ENCODE measurements at regions not wholly inside any gene's neighbourhood (a gene's known extent, or its start where the extent isn't known, plus 50 kb on each side); places are given as distances from the start of the nearest gene placed in this dataset.

DNA sequence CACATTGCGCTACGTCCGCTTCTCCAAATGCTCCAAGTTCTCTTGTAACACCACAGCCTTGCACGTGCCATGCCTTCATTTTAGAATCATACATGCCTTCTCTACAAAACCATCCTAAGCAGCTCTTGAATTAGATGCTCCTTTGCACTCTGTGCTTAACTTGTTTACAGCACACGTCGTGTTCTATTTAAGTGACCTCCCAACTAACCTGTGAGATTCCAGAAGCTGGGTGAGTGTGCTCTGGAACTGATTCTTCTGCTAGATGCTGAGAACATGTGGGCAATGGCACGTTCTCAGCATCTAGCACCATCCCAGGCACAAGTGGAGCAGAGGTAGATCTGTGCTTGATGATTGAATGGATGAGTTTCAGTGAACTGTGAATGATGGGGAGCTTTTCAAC lies 100.0 kb upstream of the NEDD9 start:
- no peak for TF ChIP-seq SMC3 (IDR thresholded peaks at IDR 0.05; ENCODE audit: borderline replicate concordance, low read length)
- no peak for TF ChIP-seq EZH2 (IDR thresholded peaks at IDR 0.05; ENCODE audit: borderline replicate concordance, control insufficient read depth, low read depth, low read length)
- TF ChIP-seq, protein P1, sequence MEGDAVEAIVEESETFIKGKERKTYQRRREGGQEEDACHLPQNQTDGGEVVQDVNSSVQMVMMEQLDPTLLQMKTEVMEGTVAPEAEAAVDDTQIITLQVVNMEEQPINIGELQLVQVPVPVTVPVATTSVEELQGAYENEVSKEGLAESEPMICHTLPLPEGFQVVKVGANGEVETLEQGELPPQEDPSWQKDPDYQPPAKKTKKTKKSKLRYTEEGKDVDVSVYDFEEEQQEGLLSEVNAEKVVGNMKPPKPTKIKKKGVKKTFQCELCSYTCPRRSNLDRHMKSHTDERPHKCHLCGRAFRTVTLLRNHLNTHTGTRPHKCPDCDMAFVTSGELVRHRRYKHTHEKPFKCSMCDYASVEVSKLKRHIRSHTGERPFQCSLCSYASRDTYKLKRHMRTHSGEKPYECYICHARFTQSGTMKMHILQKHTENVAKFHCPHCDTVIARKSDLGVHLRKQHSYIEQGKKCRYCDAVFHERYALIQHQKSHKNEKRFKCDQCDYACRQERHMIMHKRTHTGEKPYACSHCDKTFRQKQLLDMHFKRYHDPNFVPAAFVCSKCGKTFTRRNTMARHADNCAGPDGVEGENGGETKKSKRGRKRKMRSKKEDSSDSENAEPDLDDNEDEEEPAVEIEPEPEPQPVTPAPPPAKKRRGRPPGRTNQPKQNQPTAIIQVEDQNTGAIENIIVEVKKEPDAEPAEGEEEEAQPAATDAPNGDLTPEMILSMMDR (IDR thresholded peaks at IDR 0.05 in 2 of 3, conservative IDR thresholded peaks at IDR 0.05 in 1 of 3; ENCODE audit: control insufficient read depth in 2 of 3, extremely low read depth in 1 of 3, insufficient read depth in 1 of 3, low read depth in 3 of 3, low read length in 3 of 3): no peak
- TF ChIP-seq POLR2AphosphoS2 (IDR thresholded peaks at IDR 0.05; ENCODE audit: low read depth, low read length): no peak
- TF ChIP-seq POLR2A (IDR thresholded peaks at IDR 0.05; ENCODE audit: low read depth, low read length): no peak
- TF ChIP-seq, protein P2, sequence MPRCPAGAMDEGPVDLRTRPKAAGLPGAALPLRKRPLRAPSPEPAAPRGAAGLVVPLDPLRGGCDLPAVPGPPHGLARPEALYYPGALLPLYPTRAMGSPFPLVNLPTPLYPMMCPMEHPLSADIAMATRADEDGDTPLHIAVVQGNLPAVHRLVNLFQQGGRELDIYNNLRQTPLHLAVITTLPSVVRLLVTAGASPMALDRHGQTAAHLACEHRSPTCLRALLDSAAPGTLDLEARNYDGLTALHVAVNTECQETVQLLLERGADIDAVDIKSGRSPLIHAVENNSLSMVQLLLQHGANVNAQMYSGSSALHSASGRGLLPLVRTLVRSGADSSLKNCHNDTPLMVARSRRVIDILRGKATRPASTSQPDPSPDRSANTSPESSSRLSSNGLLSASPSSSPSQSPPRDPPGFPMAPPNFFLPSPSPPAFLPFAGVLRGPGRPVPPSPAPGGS (IDR thresholded peaks at IDR 0.05; ENCODE audit: borderline replicate concordance, insufficient read depth, low read depth, low read length, poor library complexity, severe bottlenecking): no peak

All from GM12878 (cell line).